H9 (cell line): ENCODE measurements at regions not wholly inside any gene's neighbourhood (a gene's known extent, or its start where the extent isn't known, plus 50 kb on each side); places are given as distances from the start of the nearest gene placed in this dataset.
"Not testable (repeated sequence)": the region's sequence is repeated elsewhere in the genome, so short reads cannot be mapped to it uniquely, and the experiment has no call there.

Source experiments
- DNase-seq: peaks from one replicate; pipeline ENCODE4 v3.0.0-alpha.2; 2017
- H2AFZ ChIP-seq: one replicate; pipeline ENCODE4 v1.6.1; 2013; ENCODE audit warnings: mild to moderate bottlenecking, low read length, control low read depth, moderate library complexity
- H2AK5ac ChIP-seq: 2 replicates; pipeline ENCODE4 v1.6.1; 2013; ENCODE audit warnings: low read length, control low read depth, mixed read lengths; ENCODE audit not compliant: insufficient read length
- H2BK120ac ChIP-seq: one replicate; pipeline ENCODE4 v1.6.1; 2013; ENCODE audit warnings: low read depth, mild to moderate bottlenecking, low read length, control low read depth, inconsistent platforms; ENCODE audit not compliant: poor library complexity, severe bottlenecking
- H2BK12ac ChIP-seq: 2 replicates; pipeline ENCODE4 v1.6.1; 2013; ENCODE audit warnings: low read length, control low read depth, mixed read lengths, low read depth; ENCODE audit not compliant: insufficient read length
- H2BK15ac ChIP-seq: 2 replicates; pipeline ENCODE4 v1.6.1; 2013; ENCODE audit warnings: low read depth, low read length, control low read depth
- H2BK20ac ChIP-seq: one replicate; pipeline ENCODE4 v1.6.1; 2013; ENCODE audit warnings: low read depth, mild to moderate bottlenecking, low read length, control low read depth, inconsistent platforms; ENCODE audit not compliant: poor library complexity, severe bottlenecking
- H2BK5ac ChIP-seq: 2 replicates; pipeline ENCODE4 v1.6.1; 2013; ENCODE audit warnings: low read length, control low read depth, mixed read lengths; ENCODE audit not compliant: insufficient read length
- H3K14ac ChIP-seq: 2 replicates; pipeline ENCODE4 v1.6.1; 2013; ENCODE audit warnings: low read length, control low read depth; ENCODE audit not compliant: insufficient read depth
- H3K18ac ChIP-seq: 2 replicates; pipeline ENCODE4 v1.6.1; 2013; ENCODE audit warnings: low read depth, mild to moderate bottlenecking, mixed read lengths, low read length, control low read depth; ENCODE audit not compliant: insufficient read length
- H3K23ac ChIP-seq: 2 replicates; pipeline ENCODE4 v1.6.1; 2013; ENCODE audit warnings: low read length, control low read depth, mixed read lengths, low read depth; ENCODE audit not compliant: insufficient read length
- H3K23me2 ChIP-seq: 2 replicates; pipeline ENCODE4 v1.6.1; 2013; ENCODE audit warnings: low read depth, mild to moderate bottlenecking, mixed read lengths, low read length, control low read depth; ENCODE audit not compliant: insufficient read length, poor library complexity, severe bottlenecking
- H3K27ac ChIP-seq: 2 replicates; pipeline ENCODE4 v1.5.1; 2013; ENCODE audit warnings: low read length, control low read depth, mixed read lengths, low read depth; ENCODE audit not compliant: insufficient read length
- H3K27me3 ChIP-seq: 2 replicates; pipeline ENCODE4 v1.6.1; 2013; ENCODE audit warnings: low read length, control low read depth, inconsistent platforms; ENCODE audit not compliant: insufficient read depth
- H3K4ac ChIP-seq: 2 replicates; pipeline ENCODE4 v1.6.1; 2013; ENCODE audit warnings: low read depth, mild to moderate bottlenecking, control low read depth, inconsistent platforms, low read length, moderate library complexity
- H3K4me1 ChIP-seq: 2 replicates; pipeline ENCODE4 v1.6.1; 2013; ENCODE audit warnings: low read length, control low read depth, inconsistent platforms; ENCODE audit not compliant: insufficient read depth
- H3K4me2 ChIP-seq: 2 replicates; pipeline ENCODE4 v1.6.1; 2013; ENCODE audit warnings: low read length, control low read depth, mixed read lengths; ENCODE audit not compliant: insufficient read length, insufficient read depth
- H3K56ac ChIP-seq: 2 replicates; pipeline ENCODE4 v1.6.1; 2013; ENCODE audit warnings: low read depth, mild to moderate bottlenecking, mixed read lengths, low read length, control low read depth; ENCODE audit not compliant: insufficient read length
- H3K79me1 ChIP-seq: 2 replicates; pipeline ENCODE4 v1.6.1; 2013; ENCODE audit warnings: low read depth, mild to moderate bottlenecking, moderate library complexity, low read length, control low read depth, inconsistent platforms; ENCODE audit not compliant: insufficient read depth, poor library complexity, severe bottlenecking
- H3K79me2 ChIP-seq: 2 replicates; pipeline ENCODE4 v1.6.1; 2013; ENCODE audit warnings: low read length, control low read depth, inconsistent platforms; ENCODE audit not compliant: insufficient read depth
- H3K9ac ChIP-seq: 2 replicates; pipeline ENCODE4 v1.6.1; 2013; ENCODE audit warnings: low read length, control low read depth, mixed read lengths; ENCODE audit not compliant: insufficient read length; ENCODE audit errors: extremely low read depth
- H3K9me3 ChIP-seq: one replicate; pipeline ENCODE4 v1.6.1; 2013; ENCODE audit warnings: low read depth, low read length, inconsistent platforms; ENCODE audit not compliant: control insufficient read depth
- H3T11ph ChIP-seq: one replicate; pipeline ENCODE4 v1.6.1; 2013; ENCODE audit warnings: mild to moderate bottlenecking, low read length, control low read depth, inconsistent platforms
- H4K20me1 ChIP-seq: one replicate; pipeline ENCODE4 v1.6.1; 2013; ENCODE audit not compliant: control insufficient read depth, insufficient read length, insufficient read depth
- H4K5ac ChIP-seq: 2 replicates; pipeline ENCODE4 v1.6.1; 2013; ENCODE audit warnings: low read depth, mild to moderate bottlenecking, mixed read lengths, low read length, control low read depth; ENCODE audit not compliant: insufficient read length
- H4K8ac ChIP-seq: replicated peaks from 2 replicates; pipeline ENCODE4 v1.6.1; 2013; ENCODE audit warnings: low read length, control low read depth, mixed read lengths, low read depth; ENCODE audit not compliant: insufficient read length
- H4K91ac ChIP-seq: 2 replicates; pipeline ENCODE4 v1.6.1; 2013; ENCODE audit warnings: low read depth, mild to moderate bottlenecking, moderate library complexity, mixed read lengths, low read length, control low read depth; ENCODE audit not compliant: insufficient read length
- H3K27ac Mint-ChIP-seq, 3 experiments: 2 replicates in 2 of 3; 3 replicates in 1 of 3; pipeline ENCODE4 v1.8.0; 2020 to 2021; ENCODE audit warnings: mixed read lengths in 3 of 3, mild to moderate bottlenecking in 1 of 3, moderate library complexity in 1 of 3
- H3K27me3 Mint-ChIP-seq: 2 replicates; pipeline ENCODE4 v1.8.0; 2021; ENCODE audit warnings: low read depth, mild to moderate bottlenecking, moderate library complexity, mixed read lengths
- H3K36me3 Mint-ChIP-seq, 3 experiments: 2 replicates in 2 of 3; 3 replicates in 1 of 3; pipeline ENCODE4 v1.8.0; 2020 to 2021; ENCODE audit warnings: low read depth in 3 of 3, mixed read lengths in 3 of 3; ENCODE audit not compliant: insufficient read depth in 1 of 3
- H3K4me1 Mint-ChIP-seq, 2 experiments: 2 replicates each; pipeline ENCODE4 v1.8.0; 2020; ENCODE audit warnings: mixed read lengths in 2 of 2
- H3K4me3 Mint-ChIP-seq, 2 experiments: 2 replicates in 1 of 2; 3 replicates in 1 of 2; pipeline ENCODE4 v1.8.0; 2020 to 2021; ENCODE audit warnings: mild to moderate bottlenecking in 2 of 2, mixed read lengths in 2 of 2, moderate library complexity in 1 of 2
- H3K9me3 Mint-ChIP-seq, 2 experiments: 2 replicates in 1 of 2; 3 replicates in 1 of 2; pipeline ENCODE4 v1.8.0; 2020; ENCODE audit warnings: mild to moderate bottlenecking in 2 of 2, mixed read lengths in 2 of 2, moderate library complexity in 1 of 2
- CTCF ChIP-seq: fragments of 200-600 bp; sonication (generic); conservative IDR thresholded peaks from 3 replicates; pipeline ENCODE4 v1.8.0; 2021; ENCODE audit warnings: antibody characterized with exemption, mild to moderate bottlenecking
- WGBS: extraction: QIAGEN DNeasy Blood & Tissue Kit; methylation state at CpG from one replicate; pipeline ENCODE4 v1.1.7; 2013; ENCODE audit warnings: missing lambda C conversion rate, low lambda C conversion rate, mixed read lengths; ENCODE audit not compliant: insufficient read length; ENCODE audit errors: extremely low coverage; 5-methylcytosine and 5-hydroxymethylcytosine counted together

GRCh38 chr2:89837962-89838625 lies 1146.6 kb downstream of the RPIA start:
- Histone ChIP-seq H2AK5ac (no peak overlapping the region), H3K27me3 (no peaks in the 10 kb centered on the region), H3K23ac (no peak overlapping the region), H4K20me1 (no peaks in the 10 kb centered on the region), H2BK5ac (no peak overlapping the region), H2BK12ac (no peak overlapping the region), H3K14ac (no peak overlapping the region), H4K91ac (no peak overlapping the region), H3K56ac (no peak overlapping the region), H2AFZ (no peak overlapping the region), H2BK15ac (no peak overlapping the region), H3K9ac (no peak overlapping the region), H3T11ph (no peak overlapping the region), H2BK20ac (no peak overlapping the region), H3K4me2 (no peak overlapping the region), H3K79me2 (no peaks in the 10 kb centered on the region), H2BK120ac (no peak overlapping the region), H3K18ac (no peak overlapping the region), H3K4ac (no peak overlapping the region), H4K8ac (no peak overlapping the region), H3K4me1 (no peaks in the 10 kb centered on the region), H3K23me2 (no peaks in the 10 kb centered on the region), H3K9me3 (no peaks in the 10 kb centered on the region), H4K5ac (no peak overlapping the region), H3K79me1 (no peaks in the 10 kb centered on the region), H3K27ac (no peak overlapping the region)
- H3K4me3 Mint-ChIP-seq = no peak overlapping the region
- no peak for DNase-seq
- H3K36me3 Mint-ChIP-seq = peaks cover 34 to 51% (median 38%) of the 10 kb centered on the region in 3 experiments
- TF ChIP-seq CTCF = no peak
- WGBS = 100% methylated on average over 4 of the region's 11 CpGs
- H3K4me1 Mint-ChIP-seq = no peaks in the 10 kb centered on the region
- peaks cover 24% of the 10 kb centered on the region for H3K27me3 Mint-ChIP-seq
- H3K9me3 Mint-ChIP-seq = no peaks in the 10 kb centered on the region; a peak in 1 of 5 replicates
- H3K27ac Mint-ChIP-seq = no peak overlapping the region

- H4K91ac ChIP-seq, H2BK15ac ChIP-seq, H3K9ac ChIP-seq, H2BK5ac ChIP-seq, H4K5ac ChIP-seq, H3K27me3 ChIP-seq, H3K79me2 ChIP-seq, H3K4me2 ChIP-seq, H2BK120ac ChIP-seq, H3K79me1 ChIP-seq, H2BK20ac ChIP-seq, H3K4ac ChIP-seq, H3K4me1 ChIP-seq, H3T11ph ChIP-seq, H3K4me1 Mint-ChIP-seq, H3K23me2 ChIP-seq, H3K27ac ChIP-seq, H2BK12ac ChIP-seq, H3K27ac Mint-ChIP-seq, H2AFZ ChIP-seq, H3K23ac ChIP-seq, H4K20me1 ChIP-seq, DNase-seq, H4K8ac ChIP-seq, H3K18ac ChIP-seq, H2AK5ac ChIP-seq, H3K14ac ChIP-seq, H3K56ac ChIP-seq: not testable (repeated sequence)
- H3K4me3 Mint-ChIP-seq = peak overlapping the region in 1 of 2 experiments; percentile 0; a peak in 2 of 5 replicates
- peaks cover 19% of the 10 kb centered on the region in 2 experiments for H3K9me3 Mint-ChIP-seq
- peaks cover 22% of the 10 kb centered on the region for H3K27me3 Mint-ChIP-seq
- over 99% methylated on average over 7 of the region's 9 CpGs for WGBS
- H3K36me3 Mint-ChIP-seq = peaks cover 38 to 50% (median 43%) of the 10 kb centered on the region in 3 experiments
- peaks cover 19% of the 10 kb centered on the region for H3K9me3 ChIP-seq
Observed at GRCh38 chr2:89840175-89840574, 1148.7 kb downstream of the RPIA start.
